ENCODE measurements at regions not wholly inside any gene's neighbourhood (a gene's known extent, or its start where the extent isn't known, plus 50 kb on each side); places are given as distances from the start of the nearest gene placed in this dataset.

- FAIRE-seq (no peak), DNase-seq (ENCODE audit: insufficient read length, low spot score) (no peak)
- TF ChIP-seq CTCF (IDR thresholded peaks at IDR 0.05; ENCODE audit: insufficient read depth, missing control alignments), result no peak
Observed at GRCh38 chr3:168624195-168624594, 528.5 kb upstream of the GOLIM4 start.

- no peak for DNase-seq (ENCODE audit: insufficient read length, low spot score)
- no peak for TF ChIP-seq CTCF (IDR thresholded peaks at IDR 0.05; ENCODE audit: insufficient read depth, missing control alignments)
- FAIRE-seq, result no peak
Observed at GRCh38 chr3:168622795-168623194, 527.1 kb upstream of the GOLIM4 start.

GRCh38 chr3:168620854-168621253, 525.1 kb upstream of the GOLIM4 start:
- peak; percentile 70 for TF ChIP-seq CTCF (IDR thresholded peaks at IDR 0.05; ENCODE audit: insufficient read depth, missing control alignments)
- DNase-seq (ENCODE audit: insufficient read length, low spot score) (no peak), FAIRE-seq (no peak)

GRCh38 chr3:168618827-168619470, 523.2 kb upstream of the GOLIM4 start:
- no peak for TF ChIP-seq CTCF (IDR thresholded peaks at IDR 0.05; ENCODE audit: insufficient read depth, missing control alignments)
- FAIRE-seq (no peak), DNase-seq (ENCODE audit: insufficient read length, low spot score) (no peak)

- TF ChIP-seq CTCF (IDR thresholded peaks at IDR 0.05; ENCODE audit: insufficient read depth, missing control alignments), result no peak
- no peak for DNase-seq (ENCODE audit: insufficient read length, low spot score)
- no peak for FAIRE-seq
Observed at GRCh38 chr3:168617658-168618057, 521.9 kb upstream of the GOLIM4 start.

GRCh38 chr3:168616915-168617314, 521.2 kb upstream of the GOLIM4 start:
- DNase-seq (ENCODE audit: insufficient read length, low spot score) (no peak), FAIRE-seq (no peak)
- TF ChIP-seq CTCF (IDR thresholded peaks at IDR 0.05; ENCODE audit: insufficient read depth, missing control alignments), result no peak

GRCh38 chr3:168615493-168616020, 519.8 kb upstream of the GOLIM4 start:
- DNase-seq (ENCODE audit: insufficient read length, low spot score) (no peak), FAIRE-seq (peak; percentile 32)
- TF ChIP-seq CTCF (IDR thresholded peaks at IDR 0.05; ENCODE audit: insufficient read depth, missing control alignments), result no peak

All from D721Med (cell line).